22Rv1 (cell line): ENCODE measurements at regions not wholly inside any gene's neighbourhood (a gene's known extent, or its start where the extent isn't known, plus 50 kb on each side); places are given as distances from the start of the nearest gene placed in this dataset.
"Not testable (repeated sequence)": the region's sequence is repeated elsewhere in the genome, so short reads cannot be mapped to it uniquely, and the experiment has no call there.

Source experiments
- CTCF ChIP-seq: fragments of 450-650 bp; IDR thresholded peaks from 2 replicates; pipeline ENCODE4 v1.5.1; 2017; ENCODE audit warnings: mild to moderate bottlenecking
- ZFX ChIP-seq: fragments of 450-650 bp; IDR thresholded peaks from 2 replicates; pipeline ENCODE4 v1.6.1; 2017; ENCODE audit warnings: antibody characterized with exemption, borderline replicate concordance

- TF ChIP-seq CTCF, ZFX: not testable (repeated sequence)
Observed at GRCh38 chr17:34032305-34032704, 222.8 kb upstream of the CCL2 start.
